ENCODE measurements at regions not wholly inside any gene's neighbourhood (a gene's known extent, or its start where the extent isn't known, plus 50 kb on each side); places are given as distances from the start of the nearest gene placed in this dataset.

GRCh38 chr4:133713340-133713739 lies 488.2 kb downstream of the PABPC4L start:
- H3K9me3 ChIP-seq (replicated peaks; ENCODE audit: control insufficient read depth, insufficient read depth, low read length) = no peaks in the 10 kb centered on the region
- TF ChIP-seq POLR2A (IDR thresholded peaks at IDR 0.05; ENCODE audit: low read depth, low read length) (no peak), POLR2AphosphoS5 (IDR thresholded peaks at IDR 0.05; ENCODE audit: insufficient read depth, low read depth, low read length) (no peak), EZH2 (IDR thresholded peaks at IDR 0.05; ENCODE audit: borderline replicate concordance, low read depth, low read length, severe bottlenecking) (no peak), MYC (IDR thresholded peaks at IDR 0.05; ENCODE audit: low read depth, low read length) (no peak), GATA2 (IDR thresholded peaks at IDR 0.05; ENCODE audit: insufficient read depth, insufficient read length, low read depth, low read length) (no peak), MAX (IDR thresholded peaks at IDR 0.05; ENCODE audit: insufficient read depth, insufficient read length) (no peak)
- no peak overlapping the region for H3K4me3 ChIP-seq (replicated peaks in 1 of 3; ENCODE audit: insufficient read depth in 1 of 3, low read depth in 1 of 3, low read length in 3 of 3)
- no peaks in the 10 kb centered on the region for H3K36me3 ChIP-seq (ENCODE audit: control insufficient read depth in 2 of 2, extremely low read depth in 1 of 2, insufficient read depth in 2 of 2, low read length in 2 of 2)
- no peak overlapping the region for H2AFZ ChIP-seq (ENCODE audit: low read depth, low read length)
- H3K9ac ChIP-seq (replicated peaks; ENCODE audit: extremely low read depth, insufficient read depth, low read length) = no peak overlapping the region
- no peak for DNase-seq (ENCODE audit: low read depth, low spot score)
- H3K4me1 ChIP-seq (ENCODE audit: control insufficient read depth, extremely low read depth, insufficient read depth, low read length) = no peaks in the 10 kb centered on the region
- H3K4me2 ChIP-seq (ENCODE audit: insufficient read depth, low read length) = no peak overlapping the region
- dilution Hi-C loops (cut with MboI; ENCODE audit: extremely low pct_ligation_motif_present, low sequenced_read_pairs) = no loop called here
- H3K9me1 ChIP-seq (replicated peaks; ENCODE audit: control insufficient read depth, extremely low read depth, insufficient read depth, low read length) = no peaks in the 10 kb centered on the region
- peak; percentile 8 for FAIRE-seq
- intact Hi-C loops (cut with micrococcal nuclease) = no loop called here
- no peaks in the 10 kb centered on the region for H3K79me2 ChIP-seq (ENCODE audit: control insufficient read depth, insufficient read depth, low read length)
- no peak overlapping the region for H3K27ac ChIP-seq (ENCODE audit: insufficient read depth, low read depth, low read length)
- CTCF ChIA-PET = interaction anchor here (1.0 to 1.2 kb wide), 2 partner anchors 14 to 19 kb away, joined by 3 read pairs; no protein-coding TSS in a partner anchor
- POLR2A ChIA-PET = no interaction called here
- no peaks in the 10 kb centered on the region for H4K20me1 ChIP-seq (replicated peaks; ENCODE audit: control insufficient read depth, extremely low read depth, insufficient read depth, low read length)
- no peaks in the 10 kb centered on the region for H3K27me3 ChIP-seq (ENCODE audit: control insufficient read depth in 2 of 2, insufficient read depth in 2 of 2, low read length in 2 of 2)
- BruUV-seq (replicated peaks) = no TSS peak

- H3K4me1 ChIP-seq (ENCODE audit: control insufficient read depth, extremely low read depth, insufficient read depth, low read length) = no peaks in the 10 kb centered on the region
- no peaks in the 10 kb centered on the region for H4K20me1 ChIP-seq (replicated peaks; ENCODE audit: control insufficient read depth, extremely low read depth, insufficient read depth, low read length)
- H3K27ac ChIP-seq (ENCODE audit: insufficient read depth, low read depth, low read length) = no peak overlapping the region
- no peaks in the 10 kb centered on the region for H3K9me1 ChIP-seq (replicated peaks; ENCODE audit: control insufficient read depth, extremely low read depth, insufficient read depth, low read length)
- no peak for TF ChIP-seq GATA2 (IDR thresholded peaks at IDR 0.05; ENCODE audit: insufficient read depth, insufficient read length, low read depth, low read length)
- no peak for TF ChIP-seq EZH2 (IDR thresholded peaks at IDR 0.05; ENCODE audit: borderline replicate concordance, low read depth, low read length, severe bottlenecking)
- TF ChIP-seq POLR2AphosphoS5 (IDR thresholded peaks at IDR 0.05; ENCODE audit: insufficient read depth, low read depth, low read length) = no peak
- TF ChIP-seq MAX (IDR thresholded peaks at IDR 0.05; ENCODE audit: insufficient read depth, insufficient read length) = no peak
- no peak for TF ChIP-seq CTCF (IDR thresholded peaks at IDR 0.05; ENCODE audit: extremely low read depth in 1 of 2, insufficient read depth in 1 of 2, low read depth in 1 of 2, low read length in 2 of 2)
- no peak for TF ChIP-seq POLR2A (IDR thresholded peaks at IDR 0.05; ENCODE audit: low read depth, low read length)
- TF ChIP-seq FOS (IDR thresholded peaks at IDR 0.05; ENCODE audit: borderline replicate concordance, insufficient read depth, low read length) = no peak
- TF ChIP-seq MYC (IDR thresholded peaks at IDR 0.05; ENCODE audit: low read depth, low read length) = no peak
- no peak for TF ChIP-seq JUN (IDR thresholded peaks at IDR 0.05; ENCODE audit: borderline replicate concordance, insufficient read depth, insufficient read length, low read depth)
- intact Hi-C loops (cut with micrococcal nuclease) (no loop called here), dilution Hi-C loops (cut with MboI; ENCODE audit: extremely low pct_ligation_motif_present, low sequenced_read_pairs) (no loop called here)
- no peak for FAIRE-seq
- no peaks in the 10 kb centered on the region for H3K79me2 ChIP-seq (ENCODE audit: control insufficient read depth, insufficient read depth, low read length)
- no peak overlapping the region for H2AFZ ChIP-seq (ENCODE audit: low read depth, low read length)
- ChIA-PET CTCF (no interaction called here), POLR2A (no interaction called here)
- no peaks in the 10 kb centered on the region for H3K27me3 ChIP-seq (ENCODE audit: control insufficient read depth in 2 of 2, insufficient read depth in 2 of 2, low read length in 2 of 2)
- H3K9ac ChIP-seq (replicated peaks; ENCODE audit: extremely low read depth, insufficient read depth, low read length) = no peak overlapping the region
- no peak overlapping the region for H3K4me2 ChIP-seq (ENCODE audit: insufficient read depth, low read length)
- no TSS peak for BruUV-seq (replicated peaks)
- H3K4me3 ChIP-seq (replicated peaks in 1 of 3; ENCODE audit: insufficient read depth in 1 of 3, low read depth in 1 of 3, low read length in 3 of 3) = no peak overlapping the region
- no peaks in the 10 kb centered on the region for H3K9me3 ChIP-seq (replicated peaks; ENCODE audit: control insufficient read depth, insufficient read depth, low read length)
- no peak for DNase-seq (ENCODE audit: low read depth, low spot score)
- no peaks in the 10 kb centered on the region for H3K36me3 ChIP-seq (ENCODE audit: control insufficient read depth in 2 of 2, extremely low read depth in 1 of 2, insufficient read depth in 2 of 2, low read length in 2 of 2)
These were observed 489.8 kb downstream of the PABPC4L start for GRCh38 chr4:133711817-133712216.
